IMR-90 (cell line): ENCODE measurements at regions not wholly inside any gene's neighbourhood (a gene's known extent, or its start where the extent isn't known, plus 50 kb on each side); places are given as distances from the start of the nearest gene placed in this dataset.

ENCODE experiments used
- ATAC-seq: fragments of 200-7000 bp; cut with Tn5 transposase; 2 replicates; pipeline ENCODE4 v1.9.1; 2020; ENCODE audit warnings: low read depth, mild to moderate bottlenecking, moderate library complexity
- BruUV-seq: library from RNA; stranded (reverse); fragments of 400-500 nt; replicated peaks from 2 replicates; lab custom pipeline; 2021; lab: Mats Ljungman, UMichigan
- CTCF ChIA-PET: fragments of 300-600 bp; formaldehyde crosslinking; extraction: SDS; loops from one replicate; lab custom pipeline; 2021; ENCODE audit warnings: antibody characterized with exemption; lab: Yijun Ruan, JAX
- POLR2A ChIA-PET: fragments of 300-600 bp; sonication (Branson Sonifier 250); formaldehyde crosslinking; loops from one replicate; lab custom pipeline; 2022; ENCODE audit warnings: antibody characterized with exemption; ENCODE audit not compliant: unreplicated experiment; lab: Charles Lee
- DNase-seq: peaks from one replicate; pipeline ENCODE4 v3.0.0; 2013
- H2AFZ ChIP-seq: replicated peaks from 2 replicates; pipeline ENCODE3; 2013; ENCODE audit warnings: low read length, mild to moderate bottlenecking; ENCODE audit not compliant: poor library complexity
- H2AK5ac ChIP-seq: 2 replicates; pipeline ENCODE4 v1.6.1; 2013; ENCODE audit warnings: low read depth, low read length, inconsistent platforms
- H2AK9ac ChIP-seq: replicated peaks from 2 replicates; pipeline ENCODE3; 2013; ENCODE audit warnings: mild to moderate bottlenecking, low read depth, low read length, moderate library complexity; ENCODE audit not compliant: poor library complexity
- H2BK120ac ChIP-seq: 2 replicates; pipeline ENCODE4 v1.6.1; 2013; ENCODE audit warnings: low read depth, low read length, inconsistent platforms
- H2BK15ac ChIP-seq: 3 replicates; pipeline ENCODE4 v1.6.1; 2013; ENCODE audit warnings: low read depth, low read length, inconsistent platforms
- H2BK20ac ChIP-seq: 2 replicates; pipeline ENCODE4 v1.6.1; 2013; ENCODE audit warnings: low read depth, mild to moderate bottlenecking, inconsistent platforms, low read length, moderate library complexity
- H2BK5ac ChIP-seq: 2 replicates; pipeline ENCODE4 v1.6.1; 2013; ENCODE audit warnings: mild to moderate bottlenecking, low read depth, low read length, inconsistent platforms; ENCODE audit not compliant: poor library complexity, severe bottlenecking
- H3K14ac ChIP-seq: replicated peaks from 2 replicates; pipeline ENCODE4 v1.6.1; 2013; ENCODE audit warnings: low read depth, low read length, inconsistent platforms
- H3K18ac ChIP-seq: 2 replicates; pipeline ENCODE4 v1.6.1; 2013; ENCODE audit warnings: low read depth, low read length, control low read depth
- H3K23ac ChIP-seq: 2 replicates; pipeline ENCODE4 v1.6.1; 2013; ENCODE audit warnings: low read depth, low read length, inconsistent platforms
- H3K27ac ChIP-seq: 2 replicates; pipeline ENCODE4 v1.5.1; 2013; ENCODE audit warnings: mild to moderate bottlenecking, control low read depth, low read length; ENCODE audit not compliant: insufficient read depth
- H3K27me3 ChIP-seq: 2 replicates; pipeline ENCODE4 v1.6.1; 2013; ENCODE audit warnings: low read length; ENCODE audit not compliant: control insufficient read depth, insufficient read depth
- H3K36me3 ChIP-seq: 2 replicates; pipeline ENCODE4 v1.6.1; 2013; ENCODE audit warnings: low read length, mixed read lengths; ENCODE audit not compliant: control insufficient read depth, insufficient read depth
- H3K4ac ChIP-seq: 2 replicates; pipeline ENCODE4 v1.6.1; 2013; ENCODE audit warnings: low read depth, low read length, inconsistent platforms
- H3K4me1 ChIP-seq: 2 replicates; pipeline ENCODE4 v1.6.1; 2013; ENCODE audit warnings: low read length, mixed read lengths; ENCODE audit not compliant: control insufficient read depth, insufficient read depth
- H3K4me2 ChIP-seq: 2 replicates; pipeline ENCODE4 v1.6.1; 2013; ENCODE audit warnings: low read depth, mild to moderate bottlenecking, control low read depth, low read length, moderate library complexity
- H3K4me3 ChIP-seq: 2 replicates; pipeline ENCODE4 v1.5.1; 2013; ENCODE audit warnings: low read depth, mild to moderate bottlenecking, control low read depth, low read length, moderate library complexity; ENCODE audit not compliant: insufficient read depth
- H3K56ac ChIP-seq: 2 replicates; pipeline ENCODE4 v1.6.1; 2013; ENCODE audit warnings: low read length, inconsistent platforms; ENCODE audit not compliant: insufficient read depth; ENCODE audit errors: extremely low read depth
- H3K79me1 ChIP-seq, 2 experiments: 2 replicates each; pipeline ENCODE4 v1.6.1; 2013; ENCODE audit warnings: low read length in 2 of 2, inconsistent platforms in 1 of 2, low read depth in 1 of 2
- H3K9ac ChIP-seq: 2 replicates; pipeline ENCODE4 v1.6.1; 2013; ENCODE audit warnings: low read depth, low read length, control low read depth
- H3K9me1 ChIP-seq: 2 replicates; pipeline ENCODE4 v1.6.1; 2013; ENCODE audit warnings: low read length, inconsistent platforms; ENCODE audit not compliant: insufficient read depth
- H3K9me3 ChIP-seq: 2 replicates; pipeline ENCODE4 v1.6.1; 2013; ENCODE audit warnings: low read length; ENCODE audit not compliant: control insufficient read depth, insufficient read depth
- H4K20me1 ChIP-seq: 2 replicates; pipeline ENCODE4 v1.6.1; 2013; ENCODE audit warnings: low read length, inconsistent platforms; ENCODE audit not compliant: insufficient read depth
- H4K5ac ChIP-seq: 2 replicates; pipeline ENCODE4 v1.6.1; 2013; ENCODE audit warnings: mild to moderate bottlenecking, low read depth, low read length, control low read depth
- H4K8ac ChIP-seq, 2 experiments: 2 replicates each; pipeline ENCODE4 v1.6.1; 2013; ENCODE audit warnings: low read depth in 2 of 2, low read length in 2 of 2, control low read depth in 1 of 2, inconsistent platforms in 1 of 2
- H4K91ac ChIP-seq: 2 replicates; pipeline ENCODE4 v1.6.1; 2013; ENCODE audit warnings: low read depth, low read length, inconsistent platforms; ENCODE audit not compliant: insufficient read depth
- CEBPB ChIP-seq: IDR thresholded peaks from 2 replicates; pipeline ENCODE4 v1.6.1; 2012; ENCODE audit warnings: low read depth, low read length, improper control_type of control experiment
- CHD1 ChIP-seq: IDR thresholded peaks from 2 replicates; pipeline ENCODE4 v1.6.1; 2012; ENCODE audit warnings: low read depth, low read length, improper control_type of control experiment
- WGBS, 2 experiments: methylation state at CpG; one replicate each; pipeline versions ENCODE4 v1.1.5 to v1.1.7; 2013; ENCODE audit warnings: missing lambda C conversion rate in 2 of 2; ENCODE audit not compliant: insufficient read length in 1 of 2; ENCODE audit errors: extremely low coverage in 2 of 2; 5-methylcytosine and 5-hydroxymethylcytosine counted together
- dilution Hi-C: fragments of 300-500 bp; cut with HindIII; formaldehyde crosslinking; loops from one replicate; pipeline ENCODE4 v1.14.3; 2018; ENCODE audit warnings: low sequenced_read_pairs; ENCODE audit not compliant: unreplicated experiment
- in situ Hi-C: fragments of 300-500 bp; cut with MboI; formaldehyde crosslinking; loops from 3 replicates; pipeline ENCODE4 v1.14.3; 2019; ENCODE audit warnings: low sequenced_read_pairs, inconsistent platforms, mixed read lengths
- intact Hi-C: fragments of 100-400 bp; cut with micrococcal nuclease; formaldehyde crosslinking; loops from 2 replicates; pipeline ENCODE4 v1.10.0; 2022

DNA sequence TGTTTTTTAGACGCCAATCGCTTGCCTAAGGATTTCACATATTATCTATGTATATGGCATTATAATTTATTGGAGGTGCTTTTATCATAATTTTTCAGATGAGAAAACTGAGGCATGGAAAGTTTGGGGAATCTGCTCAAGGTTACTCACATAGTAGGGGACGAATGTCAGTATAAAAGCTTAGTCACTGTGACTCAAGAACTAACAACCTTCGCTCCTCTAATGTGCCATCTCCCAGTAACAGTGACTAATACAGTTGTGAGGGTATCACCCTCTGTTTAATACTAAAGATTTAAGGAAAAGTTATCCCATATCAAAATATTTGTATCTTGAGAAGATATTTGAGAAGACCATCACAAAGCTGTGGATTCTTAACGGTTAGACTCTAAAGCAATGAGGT is 353.1 kb upstream of the SPOCK3 start:
- no peak overlapping the region for H2AK9ac ChIP-seq
- no peak overlapping the region for H3K27ac ChIP-seq
- H3K4me3 ChIP-seq: no peak overlapping the region
- no peak overlapping the region for H3K56ac ChIP-seq
- H3K36me3 ChIP-seq: no peaks in the 10 kb centered on the region
- H4K20me1 ChIP-seq: no peaks in the 10 kb centered on the region
- no CpG with 5 or more reads among the region's 5 CpGs for WGBS, 2 experiments
- no peak overlapping the region for H2BK20ac ChIP-seq
- H2BK5ac ChIP-seq: no peak overlapping the region
- no peak overlapping the region for H4K5ac ChIP-seq
- no peak overlapping the region for H3K4ac ChIP-seq
- ATAC-seq: no peak
- no peak overlapping the region for H4K91ac ChIP-seq
- H2AFZ ChIP-seq: no peak overlapping the region
- H3K23ac ChIP-seq: no peak overlapping the region
- H3K14ac ChIP-seq: no peak overlapping the region
- H3K79me1 ChIP-seq: no peaks in the 10 kb centered on the region
- intact Hi-C loops (no loop called here), dilution Hi-C loops (no loop called here), in situ Hi-C loops (no loop called here)
- H3K4me1 ChIP-seq: no peaks in the 10 kb centered on the region
- ChIA-PET CTCF (no interaction called here), POLR2A (no interaction called here)
- H2AK5ac ChIP-seq: no peak overlapping the region
- H3K9me3 ChIP-seq: peaks cover under 1% of the 10 kb centered on the region; the same call in 1 of the 2 replicates
- H3K9ac ChIP-seq: no peak overlapping the region
- DNase-seq: no peak
- H3K27me3 ChIP-seq: no peaks in the 10 kb centered on the region
- H2BK15ac ChIP-seq: no peak overlapping the region
- H3K18ac ChIP-seq: no peak overlapping the region
- BruUV-seq: no TSS peak
- TF ChIP-seq CHD1: no peak
- TF ChIP-seq CEBPB: no peak
- no peaks in the 10 kb centered on the region for H3K9me1 ChIP-seq
- no peak overlapping the region for H4K8ac ChIP-seq
- H2BK120ac ChIP-seq: no peak overlapping the region
- no peak overlapping the region for H3K4me2 ChIP-seq
